ENCODE measurements at regions not wholly inside any gene's neighbourhood (a gene's known extent, or its start where the extent isn't known, plus 50 kb on each side); places are given as distances from the start of the nearest gene placed in this dataset.
"Not testable (repeated sequence)": the region's sequence is repeated elsewhere in the genome, so short reads cannot be mapped to it uniquely, and the experiment has no call there.

DNA sequence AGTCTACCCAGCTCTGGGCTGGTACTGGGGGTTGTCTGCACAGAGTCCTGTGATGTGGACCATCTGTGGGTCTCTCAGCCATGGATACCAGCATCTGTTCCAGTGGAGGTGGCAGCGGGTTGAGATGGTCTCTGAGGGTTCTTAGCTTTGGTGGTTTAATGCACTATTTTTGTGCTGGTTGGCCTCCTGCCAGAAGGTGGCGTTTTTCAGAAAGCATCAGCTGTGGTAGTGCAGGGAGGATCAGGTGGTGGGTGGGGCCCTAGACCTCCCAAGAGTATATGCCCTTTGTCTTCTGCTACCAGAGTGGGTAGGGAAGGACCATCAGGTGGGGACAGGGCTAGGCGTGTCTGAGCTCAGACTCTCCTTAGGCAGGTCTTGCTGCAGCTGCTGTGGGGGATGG, 103.7 kb downstream of the GALR1 start:
- H3K9me3 ChIP-seq (ENCODE audit: control insufficient read depth, low read length); DNase-seq (ENCODE audit: low read depth); H3K4me3 ChIP-seq (ENCODE audit: low read length); H3K4me1 ChIP-seq (ENCODE audit: control insufficient read depth, insufficient read depth, low read length); H3K27me3 ChIP-seq (replicated peaks; ENCODE audit: control insufficient read depth, insufficient read depth, low read length); H3K36me3 ChIP-seq (ENCODE audit: control insufficient read depth, insufficient read depth, low read length, severe bottlenecking); H3K9ac ChIP-seq (ENCODE audit: low read length): not testable (repeated sequence)

DNA sequence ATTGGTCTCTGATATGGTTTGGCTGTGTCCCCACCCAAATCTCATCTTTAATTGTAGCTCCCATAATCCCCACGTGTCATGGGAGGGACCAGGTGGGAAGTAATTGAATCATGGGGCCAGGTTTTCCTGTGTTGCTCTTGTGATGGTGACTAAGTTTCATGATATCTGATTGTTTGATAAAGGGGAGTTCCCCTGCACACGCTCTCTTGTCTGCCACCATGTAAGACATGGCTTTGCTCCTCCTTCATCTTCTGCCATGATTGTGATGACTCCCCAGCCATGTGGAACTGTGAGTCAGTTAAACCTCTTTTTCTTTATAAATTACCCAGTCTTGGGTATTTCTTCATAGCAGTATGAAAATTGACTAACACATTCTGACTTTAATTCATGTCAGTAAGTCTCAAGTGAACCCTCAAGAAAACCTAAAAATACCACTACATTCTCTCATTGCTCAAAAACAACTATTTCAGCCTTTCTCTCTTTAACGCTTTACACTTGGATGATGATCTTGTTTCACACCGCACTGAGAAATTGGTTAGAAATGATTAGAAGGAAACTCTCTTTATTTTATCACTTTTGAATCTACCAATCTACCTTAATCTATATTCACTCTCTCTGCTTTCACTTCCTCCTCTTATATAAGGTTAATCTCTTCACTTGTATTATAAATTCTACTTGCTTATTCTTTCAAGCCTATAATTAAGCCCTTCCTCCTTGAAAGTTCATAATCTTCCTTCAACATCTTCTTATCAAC, 110.1 kb downstream of the GALR1 start:
- Histone ChIP-seq H3K9me3 (ENCODE audit: control insufficient read depth, low read length) (no peaks in the 10 kb centered on the region), H3K27me3 (replicated peaks; ENCODE audit: control insufficient read depth, insufficient read depth, low read length) (no peaks in the 10 kb centered on the region), H3K4me3 (ENCODE audit: low read length) (no peak overlapping the region), H3K9ac (ENCODE audit: low read length) (no peak overlapping the region), H3K36me3 (ENCODE audit: control insufficient read depth, insufficient read depth, low read length, severe bottlenecking) (no peaks in the 10 kb centered on the region), H3K4me1 (ENCODE audit: control insufficient read depth, insufficient read depth, low read length) (no peaks in the 10 kb centered on the region)
- DNase-seq (ENCODE audit: low read depth): no peak

GRCh38 chr18:77360315-77361190, 110.9 kb downstream of the GALR1 start:
- Histone ChIP-seq H3K27me3 (replicated peaks; ENCODE audit: control insufficient read depth, insufficient read depth, low read length) (no peaks in the 10 kb centered on the region), H3K9ac (ENCODE audit: low read length) (no peak overlapping the region), H3K9me3 (ENCODE audit: control insufficient read depth, low read length) (no peaks in the 10 kb centered on the region), H3K4me3 (ENCODE audit: low read length) (no peak overlapping the region), H3K36me3 (ENCODE audit: control insufficient read depth, insufficient read depth, low read length, severe bottlenecking) (no peaks in the 10 kb centered on the region), H3K4me1 (ENCODE audit: control insufficient read depth, insufficient read depth, low read length) (no peaks in the 10 kb centered on the region)
- DNase-seq (ENCODE audit: low read depth): no peak

GRCh38 chr18:77361382-77361781, 111.7 kb downstream of the GALR1 start:
- Histone ChIP-seq H3K9me3 (ENCODE audit: control insufficient read depth, low read length) (no peaks in the 10 kb centered on the region), H3K4me1 (ENCODE audit: control insufficient read depth, insufficient read depth, low read length) (peaks cover 6% of the 10 kb centered on the region), H3K9ac (ENCODE audit: low read length) (no peak overlapping the region), H3K36me3 (ENCODE audit: control insufficient read depth, insufficient read depth, low read length, severe bottlenecking) (no peaks in the 10 kb centered on the region), H3K27me3 (replicated peaks; ENCODE audit: control insufficient read depth, insufficient read depth, low read length) (no peaks in the 10 kb centered on the region), H3K4me3 (ENCODE audit: low read length) (no peak overlapping the region)
- no peak for DNase-seq (ENCODE audit: low read depth)

GRCh38 chr18:77365667-77366066, 116.0 kb downstream of the GALR1 start:
- no peaks in the 10 kb centered on the region for H3K36me3 ChIP-seq (ENCODE audit: control insufficient read depth, insufficient read depth, low read length, severe bottlenecking)
- DNase-seq (ENCODE audit: low read depth): no peak
- H3K27me3 ChIP-seq (replicated peaks; ENCODE audit: control insufficient read depth, insufficient read depth, low read length): no peaks in the 10 kb centered on the region
- H3K9me3 ChIP-seq (ENCODE audit: control insufficient read depth, low read length): peaks cover 18% of the 10 kb centered on the region
- no peak overlapping the region for H3K4me3 ChIP-seq (ENCODE audit: low read length)
- peaks cover 15% of the 10 kb centered on the region for H3K4me1 ChIP-seq (ENCODE audit: control insufficient read depth, insufficient read depth, low read length)
- H3K9ac ChIP-seq (ENCODE audit: low read length): no peak overlapping the region

DNA sequence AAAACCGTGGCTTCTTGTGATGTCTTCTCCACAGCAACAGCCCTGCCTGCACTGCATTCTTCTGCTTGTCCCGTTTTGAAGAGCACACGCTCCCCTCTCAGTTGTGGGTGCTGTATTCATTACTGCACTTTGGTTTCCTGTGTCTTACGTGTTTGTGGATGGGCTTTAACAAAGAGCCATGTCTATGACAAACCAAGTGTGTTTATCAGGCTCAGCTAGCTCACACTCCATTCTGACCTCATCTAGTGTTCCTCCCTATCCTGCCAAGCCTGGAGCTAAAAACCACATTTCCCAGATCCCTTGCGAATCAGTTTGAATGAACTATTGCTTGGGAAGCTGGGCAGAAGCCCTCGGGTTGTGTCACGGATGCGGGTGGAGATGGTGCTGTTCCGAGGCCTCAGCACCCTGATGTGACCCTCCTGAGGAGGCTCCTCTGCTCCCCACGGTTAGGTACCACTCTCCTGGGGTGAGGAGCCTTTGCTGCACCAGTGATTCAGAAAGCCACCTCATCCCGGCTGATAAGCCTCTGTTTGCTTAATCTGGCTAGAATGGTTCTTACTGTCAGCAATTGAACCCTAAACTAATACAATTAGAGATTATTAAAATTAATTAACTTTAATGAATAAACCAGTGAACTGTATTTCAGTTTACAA, 116.5 kb downstream of the GALR1 start:
- Histone ChIP-seq H3K9me3 (ENCODE audit: control insufficient read depth, low read length) (peaks cover 18% of the 10 kb centered on the region), H3K4me1 (ENCODE audit: control insufficient read depth, insufficient read depth, low read length) (peaks cover 15% of the 10 kb centered on the region), H3K36me3 (ENCODE audit: control insufficient read depth, insufficient read depth, low read length, severe bottlenecking) (no peaks in the 10 kb centered on the region), H3K27me3 (replicated peaks; ENCODE audit: control insufficient read depth, insufficient read depth, low read length) (no peaks in the 10 kb centered on the region), H3K4me3 (ENCODE audit: low read length) (no peak overlapping the region), H3K9ac (ENCODE audit: low read length) (no peak overlapping the region)
- no peak for DNase-seq (ENCODE audit: low read depth)

DNA sequence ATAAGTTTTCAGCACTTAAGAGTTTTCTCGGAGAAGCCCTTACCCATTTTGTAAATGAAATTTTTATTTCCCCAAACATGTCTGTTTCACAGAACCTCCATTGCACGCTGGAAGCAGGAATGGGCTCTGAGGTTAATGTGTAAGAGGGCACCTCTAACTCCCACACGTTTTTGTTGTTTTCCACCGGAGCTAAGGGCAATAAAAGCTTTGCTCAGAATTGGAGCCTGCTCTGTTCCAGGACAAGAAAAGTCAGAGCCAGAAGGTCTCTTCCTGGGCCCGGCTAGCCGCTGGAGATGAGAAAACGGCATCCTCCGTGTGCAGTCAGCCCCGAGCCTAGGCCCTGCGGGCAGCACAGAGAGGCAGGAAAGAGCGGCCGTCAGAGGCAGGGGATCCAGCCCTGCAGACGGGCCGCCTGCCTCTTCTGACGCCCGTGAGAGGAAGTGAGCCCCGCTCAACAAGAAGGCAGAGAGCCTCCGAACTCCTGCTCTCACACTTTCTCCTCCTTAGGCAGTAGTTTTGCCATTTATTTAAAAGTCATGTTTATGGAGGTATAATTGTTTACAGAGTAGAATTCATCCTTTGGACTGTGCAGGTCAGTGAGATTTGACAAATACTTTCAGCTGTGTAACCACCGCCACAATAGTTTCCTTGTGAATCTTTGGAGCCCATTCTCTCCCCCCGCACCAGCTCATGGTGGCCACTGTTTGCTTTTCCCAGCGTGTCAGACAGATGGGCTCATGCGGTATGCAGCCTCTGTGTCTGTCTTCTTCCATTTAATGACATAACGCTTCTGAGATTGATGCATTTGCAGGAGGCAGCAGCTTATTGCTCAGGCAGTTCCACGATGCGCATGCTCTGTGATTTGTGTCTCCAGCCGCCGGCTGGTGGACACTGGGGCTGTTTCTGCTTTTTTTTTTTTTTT, 117.3 kb downstream of the GALR1 start:
- Histone ChIP-seq H3K9ac (ENCODE audit: low read length) (no peak overlapping the region), H3K4me1 (ENCODE audit: control insufficient read depth, insufficient read depth, low read length) (peaks cover 15% of the 10 kb centered on the region), H3K4me3 (ENCODE audit: low read length) (peak overlapping the region; percentile 72), H3K9me3 (ENCODE audit: control insufficient read depth, low read length) (peaks cover 18% of the 10 kb centered on the region), H3K27me3 (replicated peaks; ENCODE audit: control insufficient read depth, insufficient read depth, low read length) (no peaks in the 10 kb centered on the region), H3K36me3 (ENCODE audit: control insufficient read depth, insufficient read depth, low read length, severe bottlenecking) (no peaks in the 10 kb centered on the region)
- DNase-seq (ENCODE audit: low read depth): peak; percentile 1

DNA sequence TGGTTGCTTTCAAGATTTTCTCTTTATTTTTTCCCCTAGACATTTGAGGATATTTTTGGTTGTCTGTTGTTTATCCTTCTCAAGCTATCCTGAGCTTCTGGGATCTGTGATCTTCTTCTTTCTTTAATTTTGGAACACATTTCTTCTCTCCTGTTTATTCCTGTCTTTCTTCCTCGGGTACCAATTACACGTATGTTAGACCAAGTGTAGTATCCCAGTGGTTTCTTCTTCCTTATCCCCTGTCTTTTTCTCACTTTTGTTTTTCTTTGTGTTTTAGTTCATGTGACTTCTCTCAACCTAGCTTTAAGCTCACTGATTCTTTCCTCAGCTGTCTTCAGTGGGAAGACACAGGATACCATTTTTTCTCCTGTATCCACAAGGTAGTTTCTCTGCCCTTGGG, 120.0 kb downstream of the GALR1 start:
- Histone ChIP-seq H3K4me1 (ENCODE audit: control insufficient read depth, insufficient read depth, low read length) (peaks cover 22% of the 10 kb centered on the region), H3K27me3 (replicated peaks; ENCODE audit: control insufficient read depth, insufficient read depth, low read length) (no peaks in the 10 kb centered on the region), H3K9me3 (ENCODE audit: control insufficient read depth, low read length) (peaks cover 18% of the 10 kb centered on the region), H3K4me3 (ENCODE audit: low read length) (no peak overlapping the region), H3K9ac (ENCODE audit: low read length) (no peak overlapping the region), H3K36me3 (ENCODE audit: control insufficient read depth, insufficient read depth, low read length, severe bottlenecking) (no peaks in the 10 kb centered on the region)
- no peak for DNase-seq (ENCODE audit: low read depth)

- Histone ChIP-seq H3K36me3 (ENCODE audit: control insufficient read depth, insufficient read depth, low read length, severe bottlenecking) (no peaks in the 10 kb centered on the region), H3K27me3 (replicated peaks; ENCODE audit: control insufficient read depth, insufficient read depth, low read length) (peaks cover 4% of the 10 kb centered on the region), H3K4me1 (ENCODE audit: control insufficient read depth, insufficient read depth, low read length) (peaks cover 6% of the 10 kb centered on the region), H3K9ac (ENCODE audit: low read length) (no peak overlapping the region), H3K4me3 (ENCODE audit: low read length) (no peak overlapping the region), H3K9me3 (ENCODE audit: control insufficient read depth, low read length) (peaks cover 15% of the 10 kb centered on the region)
- no peak for DNase-seq (ENCODE audit: low read depth)
Measured at GRCh38 chr18:77373730-77374445, 124.2 kb downstream of the GALR1 start.

- Histone ChIP-seq H3K36me3 (ENCODE audit: control insufficient read depth, insufficient read depth, low read length, severe bottlenecking) (no peaks in the 10 kb centered on the region), H3K27me3 (replicated peaks; ENCODE audit: control insufficient read depth, insufficient read depth, low read length) (peaks cover 4% of the 10 kb centered on the region), H3K4me1 (ENCODE audit: control insufficient read depth, insufficient read depth, low read length) (peaks cover 6% of the 10 kb centered on the region), H3K4me3 (ENCODE audit: low read length) (no peak overlapping the region), H3K9ac (ENCODE audit: low read length) (no peak overlapping the region), H3K9me3 (ENCODE audit: control insufficient read depth, low read length) (peaks cover 9% of the 10 kb centered on the region)
- no peak for DNase-seq (ENCODE audit: low read depth)
Measured at GRCh38 chr18:77374446-77374805, 124.8 kb downstream of the GALR1 start.
